ENCODE measurements at regions not wholly inside any gene's neighbourhood (a gene's known extent, or its start where the extent isn't known, plus 50 kb on each side); places are given as distances from the start of the nearest gene placed in this dataset.

DNA sequence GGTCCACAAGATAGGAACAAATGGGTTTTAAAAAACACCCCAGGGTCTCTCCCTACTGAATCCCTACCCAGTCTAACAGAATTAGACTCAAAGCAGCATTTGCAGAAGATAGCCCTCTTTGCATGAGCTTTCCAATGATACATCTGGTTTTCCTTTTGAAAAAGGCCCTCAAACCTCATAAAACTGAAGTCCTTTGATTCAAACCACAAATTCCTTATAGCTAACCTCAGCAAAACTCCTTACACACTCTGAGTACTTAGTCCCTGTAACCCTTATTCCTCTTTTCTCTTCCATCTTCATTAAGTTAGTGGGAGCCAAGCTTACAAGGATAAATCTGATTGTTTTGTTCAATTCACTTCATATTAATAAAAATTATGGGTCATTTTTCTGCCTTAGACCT lies 90.5 kb upstream of the TNC start:
- no peak overlapping the region for H3K4me3 ChIP-seq
- intact Hi-C loops (cut with DNase I): no loop called here
- no peaks in the 10 kb centered on the region for H3K4me1 ChIP-seq
- no peaks in the 10 kb centered on the region for H3K9me3 ChIP-seq
- TF ChIP-seq, protein P1, sequence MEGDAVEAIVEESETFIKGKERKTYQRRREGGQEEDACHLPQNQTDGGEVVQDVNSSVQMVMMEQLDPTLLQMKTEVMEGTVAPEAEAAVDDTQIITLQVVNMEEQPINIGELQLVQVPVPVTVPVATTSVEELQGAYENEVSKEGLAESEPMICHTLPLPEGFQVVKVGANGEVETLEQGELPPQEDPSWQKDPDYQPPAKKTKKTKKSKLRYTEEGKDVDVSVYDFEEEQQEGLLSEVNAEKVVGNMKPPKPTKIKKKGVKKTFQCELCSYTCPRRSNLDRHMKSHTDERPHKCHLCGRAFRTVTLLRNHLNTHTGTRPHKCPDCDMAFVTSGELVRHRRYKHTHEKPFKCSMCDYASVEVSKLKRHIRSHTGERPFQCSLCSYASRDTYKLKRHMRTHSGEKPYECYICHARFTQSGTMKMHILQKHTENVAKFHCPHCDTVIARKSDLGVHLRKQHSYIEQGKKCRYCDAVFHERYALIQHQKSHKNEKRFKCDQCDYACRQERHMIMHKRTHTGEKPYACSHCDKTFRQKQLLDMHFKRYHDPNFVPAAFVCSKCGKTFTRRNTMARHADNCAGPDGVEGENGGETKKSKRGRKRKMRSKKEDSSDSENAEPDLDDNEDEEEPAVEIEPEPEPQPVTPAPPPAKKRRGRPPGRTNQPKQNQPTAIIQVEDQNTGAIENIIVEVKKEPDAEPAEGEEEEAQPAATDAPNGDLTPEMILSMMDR (IDR thresholded peaks at IDR 0.05): no peak
- FAIRE-seq: no peak
- no peak for ATAC-seq
- no peaks in the 10 kb centered on the region for H3K36me3 ChIP-seq
- H3K27ac ChIP-seq: no peak overlapping the region
- H3K27me3 ChIP-seq: no peaks in the 10 kb centered on the region
- no peak for DNase-seq

DNA sequence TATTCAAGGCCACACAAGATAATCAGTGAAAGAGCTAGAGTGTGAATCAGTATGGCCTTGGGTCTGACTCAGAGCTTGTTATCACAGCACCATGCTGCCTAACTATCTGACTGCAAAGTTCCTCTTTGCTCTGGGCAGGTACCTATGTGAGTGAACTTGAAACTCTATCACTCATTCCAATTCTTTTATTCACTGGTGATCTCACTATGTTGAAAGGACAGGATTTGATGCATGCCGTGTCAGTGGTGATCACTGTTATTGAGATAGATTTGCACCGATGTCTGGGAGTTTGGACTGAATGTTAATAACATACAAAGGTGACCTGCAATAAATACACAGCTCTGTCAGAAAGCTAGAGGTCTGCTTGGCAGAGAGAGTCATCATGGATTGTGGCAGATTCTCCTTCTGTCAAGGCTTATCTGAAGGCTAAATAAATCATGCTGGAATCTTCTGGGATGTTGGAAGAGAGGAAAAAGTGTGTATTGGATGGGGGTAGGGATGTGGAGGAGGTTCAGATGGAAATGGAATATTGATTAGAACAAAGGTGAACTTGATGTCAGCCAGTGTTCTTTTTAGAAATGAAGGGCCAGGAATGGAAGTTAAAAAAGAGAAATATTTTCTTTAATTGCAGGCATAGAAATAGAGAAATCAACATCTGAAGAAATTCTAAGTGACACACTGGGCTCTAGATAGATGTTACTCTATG lies 91.8 kb upstream of the TNC start:
- no peaks in the 10 kb centered on the region for H3K9me3 ChIP-seq
- WGBS, 2 donors: 25 to 42% methylated on average over 2 of the region's 2 CpGs
- DNase-seq (no peak), FAIRE-seq (no peak), ATAC-seq (peak in 1 of 4 donors; percentile 50)
- intact Hi-C loops (cut with DNase I): no loop called here
- H3K27ac ChIP-seq: no peak overlapping the region
- H3K36me3 ChIP-seq: no peaks in the 10 kb centered on the region
- peaks cover 0 to under 1% (median 0%) of the 10 kb centered on the region in 4 donors for H3K27me3 ChIP-seq
- TF ChIP-seq, protein P1 (IDR thresholded peaks at IDR 0.05): no peak
- no peak overlapping the region for H3K4me3 ChIP-seq
- H3K4me1 ChIP-seq: no peaks in the 10 kb centered on the region

DNA sequence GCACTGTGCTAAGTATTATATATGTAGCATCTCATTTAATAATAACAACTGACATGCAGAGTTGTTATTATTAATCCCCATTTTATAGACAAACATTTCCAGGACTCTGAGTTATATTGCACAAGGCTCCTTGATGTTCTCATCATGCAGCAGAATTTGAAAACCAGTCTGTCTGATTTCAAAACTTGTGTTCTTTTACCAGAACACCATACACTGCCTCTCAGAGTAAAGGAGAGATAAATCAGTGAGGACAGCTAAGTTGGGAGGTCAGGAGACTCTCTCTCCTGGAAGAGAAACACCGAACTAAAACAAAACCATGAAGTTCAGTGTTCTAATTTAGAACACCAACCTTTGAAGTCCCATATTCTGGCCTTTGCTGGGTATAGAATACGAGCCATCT lies 92.7 kb upstream of the TNC start:
- H3K36me3 ChIP-seq: no peaks in the 10 kb centered on the region
- H3K27me3 ChIP-seq: peaks cover 0 to 5% (median 0%) of the 10 kb centered on the region in 4 donors
- H3K4me1 ChIP-seq: no peaks in the 10 kb centered on the region
- intact Hi-C loops (cut with DNase I): no loop called here
- no peaks in the 10 kb centered on the region for H3K9me3 ChIP-seq
- ATAC-seq: no peak
- H3K27ac ChIP-seq: no peak overlapping the region
- no peak for FAIRE-seq
- TF ChIP-seq, protein P1 (IDR thresholded peaks at IDR 0.05): no peak
- no peak for DNase-seq
- H3K4me3 ChIP-seq: no peak overlapping the region
- WGBS, 2 donors: 62 to 77% methylated on average over 2 of the region's 2 CpGs

DNA sequence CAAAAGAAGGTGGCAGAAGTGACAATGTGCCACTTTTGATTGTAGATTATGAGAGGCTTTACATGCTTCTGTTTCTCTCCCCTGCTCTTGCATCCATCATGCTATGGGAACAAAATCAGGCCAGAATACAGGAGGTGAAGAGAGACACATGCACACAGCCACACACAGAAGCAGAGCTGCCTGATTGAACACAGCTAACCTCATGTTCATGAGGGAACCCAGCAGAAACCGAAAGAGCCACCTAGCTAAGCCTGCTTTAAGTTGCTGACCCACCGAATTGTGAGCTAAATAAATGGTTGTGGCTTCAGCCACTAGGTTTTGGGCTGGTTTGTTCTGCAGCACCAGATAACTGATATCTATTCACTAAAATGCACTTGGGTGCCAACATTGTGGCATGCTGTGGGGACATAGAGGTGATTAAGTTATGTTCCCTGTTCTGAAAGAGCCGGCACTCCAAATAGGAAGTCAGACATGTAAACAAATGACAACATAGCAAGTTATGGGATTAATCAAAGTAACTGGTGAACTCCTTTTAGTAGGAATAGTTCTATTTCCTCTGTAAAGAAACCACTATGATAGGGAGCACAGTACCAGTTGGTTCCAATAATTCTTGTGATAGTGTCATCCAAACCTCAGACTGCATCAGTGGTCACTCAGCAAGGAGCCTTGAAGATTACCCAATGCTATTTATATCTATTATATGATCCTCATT lies 93.6 kb upstream of the TNC start:
- ATAC-seq (peak in 2 of 4 donors; percentile 19 to 37), DNase-seq (no peak), FAIRE-seq (no peak)
- Histone ChIP-seq H3K4me1 (no peaks in the 10 kb centered on the region), H3K27me3 (peaks cover 0 to 5% (median 0%) of the 10 kb centered on the region in 4 donors), H3K9me3 (no peaks in the 10 kb centered on the region), H3K36me3 (no peaks in the 10 kb centered on the region), H3K27ac (no peak overlapping the region), H3K4me3 (no peak overlapping the region)
- 35 to 37% methylated on average over 3 of the region's 3 CpGs for whole genome bisulfite sequencing, 2 donors
- intact Hi-C loops (cut with DNase I): no loop called here
- TF ChIP-seq, protein P1 (IDR thresholded peaks at IDR 0.05): no peak

DNA sequence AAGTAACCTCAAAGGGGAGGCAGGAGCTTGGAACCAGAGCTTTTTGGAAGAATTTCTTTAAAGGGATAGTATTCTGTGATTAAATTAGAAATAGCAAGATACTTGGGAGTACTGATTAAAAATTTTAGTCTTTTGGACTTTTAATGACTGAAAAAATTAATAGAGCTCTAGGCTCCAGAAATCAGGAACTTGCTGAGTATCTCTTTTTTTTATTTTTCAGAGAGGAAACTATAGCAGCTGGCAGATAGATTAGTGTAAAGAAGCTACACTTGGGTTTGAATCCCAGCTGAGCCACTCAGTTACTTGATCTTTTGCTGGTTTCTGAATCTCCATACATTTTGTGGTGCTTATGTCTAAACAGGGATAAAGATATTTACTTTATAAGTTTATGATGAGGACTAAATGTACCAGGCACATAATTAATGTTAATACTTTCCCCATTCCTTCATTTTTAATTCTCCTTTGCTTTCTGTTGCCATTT lies 94.2 kb upstream of the TNC start:
- ATAC-seq: no peak
- intact Hi-C loops (cut with DNase I): no loop called here
- TF ChIP-seq, protein P1 (IDR thresholded peaks at IDR 0.05): no peak
- FAIRE-seq: no peak
- DNase-seq: no peak
- no peaks in the 10 kb centered on the region for H3K9me3 ChIP-seq
- no peaks in the 10 kb centered on the region for H3K4me1 ChIP-seq
- no peaks in the 10 kb centered on the region for H3K36me3 ChIP-seq
- no peak overlapping the region for H3K27ac ChIP-seq
- peaks cover 0 to 5% (median 0%) of the 10 kb centered on the region in 4 donors for H3K27me3 ChIP-seq
- no peak overlapping the region for H3K4me3 ChIP-seq
